A673 (cell line): ENCODE measurements at regions not wholly inside any gene's neighbourhood (a gene's known extent, or its start where the extent isn't known, plus 50 kb on each side); places are given as distances from the start of the nearest gene placed in this dataset.

Source experiments
- EZH2 ChIP-seq: fragments of 200-600 bp; sonication (generic); IDR thresholded peaks from 2 replicates; pipeline ENCODE4 v1.6.1; 2017; ENCODE audit warnings: borderline replicate concordance, low read depth, mild to moderate bottlenecking, mixed read lengths, antibody characterized with exemption, low read length; ENCODE audit not compliant: poor library complexity, severe bottlenecking
- TF ChIP-seq, protein P1 (sequence below): fragments of 300-800, 200-600 bp; sonication (generic); conservative IDR thresholded peaks from 2 replicates; pipeline ENCODE4 v1.5.1; 2017; ENCODE audit warnings: low read depth, mild to moderate bottlenecking, antibody characterized with exemption, low read length, moderate library complexity, mixed read lengths

DNA sequence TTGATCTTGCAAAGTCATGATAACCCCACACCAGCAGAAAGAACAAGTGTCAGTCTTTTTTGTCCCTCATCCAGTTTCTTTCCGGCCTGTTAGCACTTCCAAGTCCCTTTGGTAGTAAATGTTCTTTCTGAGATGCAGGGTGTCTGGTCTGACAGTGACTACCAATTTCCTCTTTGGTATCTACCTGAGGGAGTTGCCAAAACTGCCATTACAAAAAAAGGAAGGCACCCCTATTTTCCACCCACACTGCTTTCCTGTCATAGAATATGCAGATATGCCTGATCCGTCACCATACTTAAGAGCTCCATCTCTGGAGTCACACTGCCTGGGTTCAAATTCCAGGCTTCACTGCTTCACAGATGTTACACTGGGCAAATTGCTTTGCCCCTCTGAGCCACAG is 72.4 kb downstream of the ZNF281 start:
- TF ChIP-seq, protein P1, sequence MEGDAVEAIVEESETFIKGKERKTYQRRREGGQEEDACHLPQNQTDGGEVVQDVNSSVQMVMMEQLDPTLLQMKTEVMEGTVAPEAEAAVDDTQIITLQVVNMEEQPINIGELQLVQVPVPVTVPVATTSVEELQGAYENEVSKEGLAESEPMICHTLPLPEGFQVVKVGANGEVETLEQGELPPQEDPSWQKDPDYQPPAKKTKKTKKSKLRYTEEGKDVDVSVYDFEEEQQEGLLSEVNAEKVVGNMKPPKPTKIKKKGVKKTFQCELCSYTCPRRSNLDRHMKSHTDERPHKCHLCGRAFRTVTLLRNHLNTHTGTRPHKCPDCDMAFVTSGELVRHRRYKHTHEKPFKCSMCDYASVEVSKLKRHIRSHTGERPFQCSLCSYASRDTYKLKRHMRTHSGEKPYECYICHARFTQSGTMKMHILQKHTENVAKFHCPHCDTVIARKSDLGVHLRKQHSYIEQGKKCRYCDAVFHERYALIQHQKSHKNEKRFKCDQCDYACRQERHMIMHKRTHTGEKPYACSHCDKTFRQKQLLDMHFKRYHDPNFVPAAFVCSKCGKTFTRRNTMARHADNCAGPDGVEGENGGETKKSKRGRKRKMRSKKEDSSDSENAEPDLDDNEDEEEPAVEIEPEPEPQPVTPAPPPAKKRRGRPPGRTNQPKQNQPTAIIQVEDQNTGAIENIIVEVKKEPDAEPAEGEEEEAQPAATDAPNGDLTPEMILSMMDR, result no peak
- no peak for TF ChIP-seq EZH2
